AG10803 (cell line): ENCODE measurements at regions not wholly inside any gene's neighbourhood (a gene's known extent, or its start where the extent isn't known, plus 50 kb on each side); places are given as distances from the start of the nearest gene placed in this dataset.

ENCODE experiments used
- DNase-seq: peaks from one replicate; pipeline ENCODE4 v3.0.0; 2010; ENCODE audit warnings: low read depth
- H3K4me3 ChIP-seq: 2 replicates; pipeline ENCODE4 v1.5.1; 2011; ENCODE audit warnings: mild to moderate bottlenecking, low read length, control low read depth
- TF ChIP-seq, protein P1 (sequence below): conservative IDR thresholded peaks from 2 replicates; pipeline ENCODE4 v1.5.1; 2011; ENCODE audit warnings: mild to moderate bottlenecking, low read length, control low read depth, inconsistent platforms

DNA sequence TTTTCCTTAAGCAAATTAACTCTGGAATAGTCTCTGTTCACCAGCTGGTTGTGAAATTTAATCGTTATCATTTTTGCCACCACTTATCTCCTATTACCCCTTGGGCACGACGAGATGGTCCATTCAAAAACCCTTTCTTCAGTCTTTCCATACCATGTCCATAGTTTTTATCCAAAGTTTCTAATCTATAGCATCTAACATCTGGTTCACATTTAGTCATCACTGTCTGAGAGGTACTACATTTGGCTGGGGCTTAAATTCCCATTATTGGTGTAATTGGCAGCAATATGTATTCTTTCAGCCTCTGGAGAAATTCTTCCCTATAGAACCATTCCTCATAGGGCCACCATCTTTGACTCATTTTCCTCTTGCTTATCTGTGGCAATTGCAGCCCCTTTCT lies 163.5 kb downstream of the CCER1 start:
- H3K4me3 ChIP-seq: no peak overlapping the region
- no peak for DNase-seq
- TF ChIP-seq, protein P1, sequence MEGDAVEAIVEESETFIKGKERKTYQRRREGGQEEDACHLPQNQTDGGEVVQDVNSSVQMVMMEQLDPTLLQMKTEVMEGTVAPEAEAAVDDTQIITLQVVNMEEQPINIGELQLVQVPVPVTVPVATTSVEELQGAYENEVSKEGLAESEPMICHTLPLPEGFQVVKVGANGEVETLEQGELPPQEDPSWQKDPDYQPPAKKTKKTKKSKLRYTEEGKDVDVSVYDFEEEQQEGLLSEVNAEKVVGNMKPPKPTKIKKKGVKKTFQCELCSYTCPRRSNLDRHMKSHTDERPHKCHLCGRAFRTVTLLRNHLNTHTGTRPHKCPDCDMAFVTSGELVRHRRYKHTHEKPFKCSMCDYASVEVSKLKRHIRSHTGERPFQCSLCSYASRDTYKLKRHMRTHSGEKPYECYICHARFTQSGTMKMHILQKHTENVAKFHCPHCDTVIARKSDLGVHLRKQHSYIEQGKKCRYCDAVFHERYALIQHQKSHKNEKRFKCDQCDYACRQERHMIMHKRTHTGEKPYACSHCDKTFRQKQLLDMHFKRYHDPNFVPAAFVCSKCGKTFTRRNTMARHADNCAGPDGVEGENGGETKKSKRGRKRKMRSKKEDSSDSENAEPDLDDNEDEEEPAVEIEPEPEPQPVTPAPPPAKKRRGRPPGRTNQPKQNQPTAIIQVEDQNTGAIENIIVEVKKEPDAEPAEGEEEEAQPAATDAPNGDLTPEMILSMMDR: no peak

DNA sequence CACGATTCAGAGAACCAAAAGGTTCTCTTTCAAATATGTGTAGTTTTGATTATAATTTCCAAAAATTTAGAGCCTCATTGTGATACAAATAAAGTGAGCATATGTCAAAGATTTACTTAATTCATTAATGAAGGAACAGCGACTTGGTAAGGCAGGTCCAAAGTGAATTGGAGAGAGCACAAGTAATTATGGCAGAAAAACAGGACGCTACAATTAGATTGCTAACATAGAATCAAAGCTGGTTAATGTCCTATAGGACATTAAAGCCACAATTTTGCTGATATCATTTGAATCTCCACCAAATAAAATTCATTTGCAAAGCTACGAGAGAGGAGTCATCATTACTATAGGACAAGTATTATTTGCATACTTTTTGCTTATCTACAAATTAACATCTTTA lies 164.2 kb downstream of the CCER1 start:
- TF ChIP-seq, protein P1: no peak
- no peak overlapping the region for H3K4me3 ChIP-seq
- DNase-seq: no peak

DNA sequence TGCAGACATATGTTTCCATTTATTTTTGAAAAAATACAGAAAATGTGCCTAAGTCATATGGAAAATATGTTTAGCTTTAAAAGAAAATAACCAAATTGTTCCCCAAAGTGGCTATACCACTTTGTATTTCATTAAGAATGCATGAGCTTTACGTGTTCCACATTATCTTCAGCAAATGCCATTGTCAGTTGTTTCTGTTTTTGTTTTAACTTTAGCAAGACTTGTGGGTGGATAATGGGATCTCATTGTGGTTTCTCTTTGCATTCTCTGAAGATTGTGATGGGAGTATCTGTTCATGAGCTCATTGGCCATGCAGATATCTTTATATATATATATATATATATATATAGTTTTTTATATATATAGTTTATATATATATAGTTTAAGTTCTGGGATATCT lies 181.5 kb downstream of the CCER1 start:
- DNase-seq: peak; percentile 15

DNA sequence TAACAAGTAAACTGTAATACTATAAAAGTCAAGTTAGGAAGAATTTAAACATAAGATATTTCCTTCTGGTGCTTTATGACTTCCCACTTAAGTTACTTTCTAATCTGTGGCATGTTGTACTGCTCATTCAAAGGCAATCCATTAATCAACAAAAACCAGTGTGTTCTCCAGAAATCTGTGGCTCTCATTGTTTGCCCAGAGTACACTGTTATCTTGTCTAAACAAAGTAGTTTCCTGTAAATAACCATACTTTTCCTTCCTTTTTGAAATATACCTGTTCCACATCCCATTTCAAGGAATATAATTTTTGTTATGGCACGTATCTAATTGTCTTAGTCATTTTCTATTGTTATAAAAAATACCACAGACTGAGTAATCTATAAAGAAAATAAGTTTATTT lies 184.1 kb downstream of the CCER1 start:
- no peak for DNase-seq
- TF ChIP-seq, protein P1: no peak
- no peak overlapping the region for H3K4me3 ChIP-seq

More for the DNA sequence above, 181.5 kb downstream of the CCER1 start:
- no peak overlapping the region for H3K4me3 ChIP-seq
- TF ChIP-seq, protein P1: no peak

DNA sequence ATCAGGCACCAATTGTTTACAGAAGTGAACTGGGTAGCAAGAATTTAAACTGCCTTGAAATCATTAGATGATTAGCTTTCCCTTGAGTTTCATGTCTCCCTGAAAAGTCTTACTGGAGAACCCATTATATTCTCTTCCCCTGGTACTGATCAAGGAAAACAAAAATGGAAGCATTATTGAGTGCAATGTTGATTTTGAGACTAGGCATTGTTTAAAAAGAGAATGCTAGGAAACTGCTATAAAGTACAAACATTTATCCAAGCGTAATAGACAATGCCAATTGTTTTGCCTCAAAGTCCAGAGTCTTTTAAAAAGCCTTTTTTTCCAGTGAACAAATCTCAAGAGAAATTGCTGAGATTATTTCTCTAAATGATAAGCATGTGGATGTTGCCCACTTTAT lies 197.0 kb downstream of the CCER1 start:
- TF ChIP-seq, protein P1: no peak
- DNase-seq: no peak
- no peak overlapping the region for H3K4me3 ChIP-seq

DNA sequence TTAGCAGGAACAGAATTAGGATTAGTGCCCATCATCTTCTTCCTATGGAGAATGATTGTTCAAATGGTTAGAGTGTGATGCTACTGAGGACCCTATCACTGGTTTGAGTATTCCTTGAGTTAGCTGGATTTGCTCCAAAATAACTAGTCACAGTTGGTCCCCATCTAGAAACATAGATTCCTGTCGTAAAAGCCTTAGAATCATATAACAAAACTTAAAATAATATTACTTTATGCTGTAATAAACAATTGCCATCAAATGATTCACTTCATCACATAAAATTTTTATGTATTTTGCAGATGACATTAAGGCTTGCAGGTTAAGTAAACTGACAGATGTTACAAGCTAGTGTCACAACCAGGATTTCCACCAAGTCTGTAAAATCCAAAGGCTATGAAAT lies 209.8 kb downstream of the CCER1 start:
- no peak overlapping the region for H3K4me3 ChIP-seq
- DNase-seq: no peak
- TF ChIP-seq, protein P1: no peak

DNA sequence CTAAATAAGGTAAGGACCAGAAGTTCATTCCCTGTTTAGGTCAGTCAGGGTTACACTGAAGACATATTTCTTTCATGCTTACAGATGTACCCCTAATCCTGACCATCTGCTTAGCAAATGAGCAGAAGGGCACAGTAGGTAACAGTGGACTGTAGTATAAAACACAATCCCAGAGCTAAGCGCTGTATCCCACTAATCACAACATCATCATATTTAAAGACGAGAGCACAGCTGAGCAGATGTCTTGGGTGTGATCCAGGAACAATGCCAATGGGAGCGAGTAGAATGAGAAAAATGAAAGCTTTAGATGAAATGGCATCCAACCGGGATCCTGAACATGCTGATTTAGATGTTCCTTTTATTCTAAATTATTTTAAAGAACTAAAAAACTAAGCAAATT lies 213.4 kb downstream of the CCER1 start:
- DNase-seq: peak; percentile 24
- no peak overlapping the region for H3K4me3 ChIP-seq
- TF ChIP-seq, protein P1: no peak
